Loucy (cell line): ENCODE measurements at regions not wholly inside any gene's neighbourhood (a gene's known extent, or its start where the extent isn't known, plus 50 kb on each side); places are given as distances from the start of the nearest gene placed in this dataset.

Experiments
- H2AFZ ChIP-seq: fragments of 200-600 bp; sonication (generic); 2 replicates; pipeline ENCODE4 v1.6.0; 2016; ENCODE audit warnings: antibody characterized with exemption, mild to moderate bottlenecking, low read length, moderate library complexity
- H3F3A ChIP-seq: fragments of 200-600 bp; 2 replicates; pipeline ENCODE4 v1.6.0; 2016; ENCODE audit warnings: antibody characterized with exemption, low read depth, mild to moderate bottlenecking
- H3K27me3 ChIP-seq: fragments of 200-600 bp; sonication (generic); 2 replicates; pipeline ENCODE4 v1.6.1; 2014; ENCODE audit warnings: low read length, mild to moderate bottlenecking; ENCODE audit not compliant: insufficient read depth, poor library complexity, severe bottlenecking
- H3K36me3 ChIP-seq: fragments of 200-600 bp; sonication (generic); 2 replicates; pipeline ENCODE4 v1.6.1; 2016; ENCODE audit warnings: low read length; ENCODE audit not compliant: insufficient read depth
- H3K4me1 ChIP-seq: fragments of 200-600 bp; sonication (generic); 2 replicates; pipeline ENCODE4 v1.5.1; 2014; ENCODE audit warnings: low read length, mild to moderate bottlenecking; ENCODE audit not compliant: insufficient read depth, poor library complexity, severe bottlenecking
- H3K4me2 ChIP-seq: fragments of 200-600 bp; sonication (generic); 2 replicates; pipeline ENCODE4 v1.6.0; 2014; ENCODE audit warnings: antibody characterized with exemption, low read length, low read depth, mild to moderate bottlenecking; ENCODE audit not compliant: poor library complexity, severe bottlenecking
- H3K4me3 ChIP-seq: fragments of 200-600 bp; sonication (generic); 2 replicates; pipeline ENCODE4 v1.5.1; 2014; ENCODE audit warnings: low read length, mild to moderate bottlenecking, mixed read lengths; ENCODE audit not compliant: poor library complexity, severe bottlenecking
- H3K79me2 ChIP-seq: fragments of 200-600 bp; sonication (generic); 2 replicates; pipeline ENCODE4 v1.6.1; 2014; ENCODE audit warnings: low read length; ENCODE audit not compliant: insufficient read depth
- H3K9ac ChIP-seq: fragments of 200-600 bp; sonication (generic); 2 replicates; pipeline ENCODE4 v1.6.0; 2014; ENCODE audit warnings: mild to moderate bottlenecking, low read depth, low read length, moderate library complexity; ENCODE audit not compliant: poor library complexity, severe bottlenecking
- H3K9me2 ChIP-seq: fragments of 200-600 bp; sonication (generic); replicated peaks from 2 replicates; pipeline ENCODE4 v1.6.1; 2016; ENCODE audit warnings: low read depth, low read length, mixed read lengths
- H3K9me3 ChIP-seq: fragments of 200-600 bp; sonication (generic); 2 replicates; pipeline ENCODE4 v1.6.1; 2014; ENCODE audit warnings: mild to moderate bottlenecking, antibody characterized with exemption, low read length, low read depth; ENCODE audit not compliant: insufficient read depth
- H4K20me1 ChIP-seq: fragments of 200-600 bp; sonication (generic); 2 replicates; pipeline ENCODE4 v1.6.0; 2014; ENCODE audit warnings: antibody characterized with exemption, low read length, mild to moderate bottlenecking; ENCODE audit not compliant: insufficient read depth, poor library complexity, severe bottlenecking
- CTCF ChIP-seq: fragments of 200-600 bp; sonication (generic); conservative IDR thresholded peaks from 2 replicates; pipeline ENCODE4 v1.5.1; 2014; ENCODE audit warnings: mild to moderate bottlenecking, antibody characterized with exemption, low read length
- EZH2phosphoT487 ChIP-seq: fragments of 200-600 bp; IDR thresholded peaks from 2 replicates; pipeline ENCODE4 v1.6.1; 2018; ENCODE audit warnings: antibody characterized with exemption, mild to moderate bottlenecking, moderate library complexity, borderline replicate concordance

GRCh38 chr16:51045186-51045585, 105.9 kb downstream of the SALL1 start:
- no peak overlapping the region for H3K4me2 ChIP-seq
- no peaks in the 10 kb centered on the region for H3K27me3 ChIP-seq
- no peak for TF ChIP-seq EZH2phosphoT487
- no peak for TF ChIP-seq CTCF
- H3K36me3 ChIP-seq: no peaks in the 10 kb centered on the region
- no peaks in the 10 kb centered on the region for H3K79me2 ChIP-seq
- H3K9me3 ChIP-seq: peaks cover 3% of the 10 kb centered on the region; the same call in 1 of the 2 replicates
- H3F3A ChIP-seq: no peaks in the 10 kb centered on the region
- H3K9me2 ChIP-seq: no peaks in the 10 kb centered on the region
- H4K20me1 ChIP-seq: no peaks in the 10 kb centered on the region
- no peak overlapping the region for H3K9ac ChIP-seq
- H2AFZ ChIP-seq: no peak overlapping the region
- no peaks in the 10 kb centered on the region for H3K4me1 ChIP-seq
- H3K4me3 ChIP-seq: no peak overlapping the region

- Histone ChIP-seq H3K36me3 (no peaks in the 10 kb centered on the region), H3K4me2 (no peak overlapping the region), H3K9ac (no peak overlapping the region), H3K27me3 (no peaks in the 10 kb centered on the region), H2AFZ (no peak overlapping the region), H3K4me3 (no peak overlapping the region), H3F3A (no peaks in the 10 kb centered on the region), H3K79me2 (no peaks in the 10 kb centered on the region), H3K4me1 (no peaks in the 10 kb centered on the region), H4K20me1 (no peaks in the 10 kb centered on the region), H3K9me2 (no peaks in the 10 kb centered on the region), H3K9me3 (peaks cover 3% of the 10 kb centered on the region; the same call in 1 of the 2 replicates)
- TF ChIP-seq CTCF (no peak), EZH2phosphoT487 (no peak)
These were observed 109.5 kb downstream of the SALL1 start for GRCh38 chr16:51041546-51041945.

- no peaks in the 10 kb centered on the region for H3K79me2 ChIP-seq
- H2AFZ ChIP-seq: no peak overlapping the region
- H3K4me3 ChIP-seq: no peak overlapping the region
- H4K20me1 ChIP-seq: no peaks in the 10 kb centered on the region
- no peaks in the 10 kb centered on the region for H3K9me2 ChIP-seq
- no peak overlapping the region for H3K9ac ChIP-seq
- TF ChIP-seq EZH2phosphoT487 (no peak), CTCF (no peak)
- H3K36me3 ChIP-seq: no peaks in the 10 kb centered on the region
- H3K27me3 ChIP-seq: no peaks in the 10 kb centered on the region
- peaks cover 3% of the 10 kb centered on the region; the same call in 1 of the 2 replicates for H3K9me3 ChIP-seq
- H3K4me2 ChIP-seq: no peak overlapping the region
- no peaks in the 10 kb centered on the region for H3F3A ChIP-seq
- no peaks in the 10 kb centered on the region for H3K4me1 ChIP-seq
These were observed 110.4 kb downstream of the SALL1 start for GRCh38 chr16:51040637-51041036.
